Lower leg skin (tissue), 3 donors: ENCODE measurements at regions not wholly inside any gene's neighbourhood (a gene's known extent, or its start where the extent isn't known, plus 50 kb on each side); places are given as distances from the start of the nearest gene placed in this dataset.

Source experiments
- CTCF ChIP-seq, 3 donors: fragments of 450-650 bp; IDR thresholded peaks; one replicate each; pipeline ENCODE4 v1.5.1; 2016; ENCODE audit warnings: antibody characterized with exemption in 3 of 3, mild to moderate bottlenecking in 3 of 3, moderate library complexity in 2 of 3
- POLR2A ChIP-seq, 2 donors: fragments of 450-650 bp; IDR thresholded peaks; one replicate each; pipeline ENCODE4 v1.6.1; 2016 to 2017; ENCODE audit warnings: antibody characterized with exemption in 2 of 2, mild to moderate bottlenecking in 1 of 2, moderate library complexity in 1 of 2

GRCh38 chr2:43159797-43160196 lies 66.6 kb downstream of the ZFP36L2 start:
- TF ChIP-seq CTCF (IDR thresholded peaks at IDR 0.05) = no peak
- no peak for TF ChIP-seq POLR2A (IDR thresholded peaks at IDR 0.05)
